Occipital lobe (tissue), 1 donor: ENCODE measurements at regions not wholly inside any gene's neighbourhood (a gene's known extent, or its start where the extent isn't known, plus 50 kb on each side); places are given as distances from the start of the nearest gene placed in this dataset.
A peak's percentile ranks its signal among the peaks of the same experiment; 100 is the strongest.

Source experiments
- DNase-seq: peaks from one replicate; lab custom pipeline; 2025; lab: John Stamatoyannopoulos, UW

- no peak for DNase-seq
Measured at GRCh38 chr2:128720080-128721022, 401.7 kb upstream of the HS6ST1 start.

- no peak for DNase-seq
Measured at GRCh38 chr2:128721096-128721495, 402.4 kb upstream of the HS6ST1 start.

- DNase-seq, result no peak
Measured at GRCh38 chr2:128722489-128722888, 403.8 kb upstream of the HS6ST1 start.

- DNase-seq, result no peak
Measured at GRCh38 chr2:128724547-128724946, 405.9 kb upstream of the HS6ST1 start.

GRCh38 chr2:128724972-128725371, 406.3 kb upstream of the HS6ST1 start:
- no peak for DNase-seq

- DNase-seq, result no peak
Measured at GRCh38 chr2:128726236-128726635, 407.6 kb upstream of the HS6ST1 start.

- no peak for DNase-seq
Measured at GRCh38 chr2:128726911-128727310, 408.2 kb upstream of the HS6ST1 start.

- DNase-seq, result no peak
Measured at GRCh38 chr2:128727404-128727803, 408.7 kb upstream of the HS6ST1 start.

- DNase-seq, result no peak
Measured at GRCh38 chr2:128727914-128728313, 409.2 kb upstream of the HS6ST1 start.

- no peak for DNase-seq
Measured at GRCh38 chr2:128729051-128729450, 410.4 kb upstream of the HS6ST1 start.

- no peak for DNase-seq
Measured at GRCh38 chr2:128731994-128732650, 413.5 kb upstream of the HS6ST1 start.

- no peak for DNase-seq
Measured at GRCh38 chr2:128732976-128733431, 414.3 kb upstream of the HS6ST1 start.

GRCh38 chr2:128733450-128733849, 414.8 kb upstream of the HS6ST1 start:
- no peak for DNase-seq

GRCh38 chr2:128734521-128735295, 416.0 kb upstream of the HS6ST1 start:
- no peak for DNase-seq

GRCh38 chr2:128735296-128735960, 416.8 kb upstream of the HS6ST1 start:
- no peak for DNase-seq

- no peak for DNase-seq
Measured at GRCh38 chr2:128736046-128736688, 417.5 kb upstream of the HS6ST1 start.

GRCh38 chr2:128736689-128737545, 418.2 kb upstream of the HS6ST1 start:
- peak; percentile 58 for DNase-seq

- DNase-seq, result no peak
Measured at GRCh38 chr2:128737546-128737826, 418.8 kb upstream of the HS6ST1 start.

- DNase-seq, result no peak
Measured at GRCh38 chr2:128738446-128739110, 419.9 kb upstream of the HS6ST1 start.

GRCh38 chr2:128742467-128742866, 423.8 kb upstream of the HS6ST1 start:
- DNase-seq, result no peak
